ENCODE measurements at regions not wholly inside any gene's neighbourhood (a gene's known extent, or its start where the extent isn't known, plus 50 kb on each side); places are given as distances from the start of the nearest gene placed in this dataset.

GRCh38 chr7:67773081-67773480 is 776.4 kb downstream of the TYW1 start:
- DNase-seq: no peak

GRCh38 chr7:67777119-67777518 is 780.5 kb downstream of the TYW1 start:
- DNase-seq: no peak

GRCh38 chr7:67781841-67782240 is 785.2 kb downstream of the TYW1 start:
- DNase-seq: no peak

GRCh38 chr7:67786021-67786420 is 789.4 kb downstream of the TYW1 start:
- no peak for DNase-seq

- no peak for DNase-seq
These were observed 792.0 kb downstream of the TYW1 start for GRCh38 chr7:67788669-67789068.

GRCh38 chr7:67791918-67792317 is 795.3 kb downstream of the TYW1 start:
- no peak for DNase-seq

GRCh38 chr7:67794544-67794943 is 797.9 kb downstream of the TYW1 start:
- DNase-seq: no peak

GRCh38 chr7:67803789-67804188 is 807.2 kb downstream of the TYW1 start:
- DNase-seq: no peak

- no peak for DNase-seq
These were observed 809.4 kb downstream of the TYW1 start for GRCh38 chr7:67805921-67806471.

- no peak for DNase-seq
These were observed 811.2 kb downstream of the TYW1 start for GRCh38 chr7:67807826-67808225.

- DNase-seq: no peak
These were observed 813.0 kb downstream of the TYW1 start for GRCh38 chr7:67809586-67809985.

GRCh38 chr7:67813621-67814292 is 817.1 kb downstream of the TYW1 start:
- no peak for DNase-seq

- no peak for DNase-seq
These were observed 820.8 kb downstream of the TYW1 start for GRCh38 chr7:67817481-67817880.

GRCh38 chr7:67821116-67821515 is 824.5 kb downstream of the TYW1 start:
- no peak for DNase-seq

GRCh38 chr7:67823345-67823744 is 826.7 kb downstream of the TYW1 start:
- DNase-seq: no peak

GRCh38 chr7:67825356-67825755 is 828.7 kb downstream of the TYW1 start:
- DNase-seq: no peak

- DNase-seq: no peak
These were observed 845.3 kb downstream of the TYW1 start for GRCh38 chr7:67841896-67842295.

- DNase-seq: no peak
These were observed 845.9 kb downstream of the TYW1 start for GRCh38 chr7:67842571-67842970.

GRCh38 chr7:67843001-67843565 is 846.5 kb downstream of the TYW1 start:
- DNase-seq: no peak

GRCh38 chr7:67843615-67844014 is 847.0 kb downstream of the TYW1 start:
- DNase-seq: no peak

- no peak for DNase-seq
These were observed 850.6 kb downstream of the TYW1 start for GRCh38 chr7:67847092-67847787.

- DNase-seq: no peak
These were observed 857.9 kb downstream of the TYW1 start for GRCh38 chr7:67854221-67855178.

GRCh38 chr7:67855322-67855721 is 858.7 kb downstream of the TYW1 start:
- DNase-seq: no peak
